ENCODE measurements at regions not wholly inside any gene's neighbourhood (a gene's known extent, or its start where the extent isn't known, plus 50 kb on each side); places are given as distances from the start of the nearest gene placed in this dataset.
"Not testable (repeated sequence)": the region's sequence is repeated elsewhere in the genome, so short reads cannot be mapped to it uniquely, and the experiment has no call there.

DNA sequence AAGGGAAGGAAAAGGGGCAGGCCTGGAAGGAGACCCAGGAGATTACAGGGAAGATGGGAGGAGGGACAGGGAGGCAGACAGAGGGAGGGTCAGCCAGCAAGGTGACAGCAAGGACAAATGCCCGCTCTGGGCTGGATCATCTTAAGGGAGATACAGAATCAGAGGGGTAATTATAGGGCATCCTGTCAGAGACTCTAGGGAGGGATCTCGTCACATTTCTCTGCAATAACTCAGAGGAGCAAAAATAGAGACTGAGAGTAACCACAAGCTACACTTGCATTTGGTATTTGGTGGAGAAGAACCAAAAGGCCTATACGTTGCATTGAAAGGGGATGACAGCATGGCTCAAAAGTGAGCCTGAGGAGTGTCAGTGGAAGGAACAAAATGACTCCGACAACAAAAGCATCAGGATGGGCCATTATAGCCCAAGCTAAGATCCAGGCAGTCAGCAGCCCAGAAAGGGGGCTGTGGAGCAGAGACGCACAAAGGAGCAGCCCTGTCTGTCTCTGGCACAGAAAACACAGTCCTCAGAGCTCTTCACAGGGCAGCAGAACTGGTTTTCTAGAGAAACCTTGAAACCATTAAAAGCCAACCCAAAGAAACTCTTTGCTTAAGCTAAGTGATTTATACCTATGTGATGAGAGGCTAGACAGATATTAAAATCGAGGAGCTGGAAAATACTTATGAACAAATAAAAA lies 430.2 kb upstream of the VSTM2A start:
- no peak overlapping the region for H3K4me3 ChIP-seq (ENCODE audit: low read depth, low read length)

DNA sequence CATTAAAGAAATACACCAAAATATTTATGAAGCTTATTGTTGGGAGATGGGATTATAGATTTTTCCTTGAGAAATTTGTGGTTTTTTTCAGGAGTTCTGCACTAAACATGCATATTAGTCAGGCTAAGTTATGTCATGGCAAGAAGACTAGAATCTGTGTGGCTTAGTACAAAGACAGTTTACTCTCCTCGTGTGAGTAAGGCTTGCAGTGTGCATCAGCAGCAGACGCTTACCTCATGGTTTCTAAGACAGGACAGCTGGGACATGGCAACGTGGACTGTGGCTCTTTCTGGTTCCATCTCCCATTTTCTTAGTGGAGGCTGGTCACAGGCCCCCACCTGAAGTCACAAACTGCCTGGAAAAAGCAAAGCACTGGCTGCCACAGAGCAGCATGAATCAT lies 429.6 kb upstream of the VSTM2A start:
- H3K4me3 ChIP-seq (ENCODE audit: low read depth, low read length): no peak overlapping the region

DNA sequence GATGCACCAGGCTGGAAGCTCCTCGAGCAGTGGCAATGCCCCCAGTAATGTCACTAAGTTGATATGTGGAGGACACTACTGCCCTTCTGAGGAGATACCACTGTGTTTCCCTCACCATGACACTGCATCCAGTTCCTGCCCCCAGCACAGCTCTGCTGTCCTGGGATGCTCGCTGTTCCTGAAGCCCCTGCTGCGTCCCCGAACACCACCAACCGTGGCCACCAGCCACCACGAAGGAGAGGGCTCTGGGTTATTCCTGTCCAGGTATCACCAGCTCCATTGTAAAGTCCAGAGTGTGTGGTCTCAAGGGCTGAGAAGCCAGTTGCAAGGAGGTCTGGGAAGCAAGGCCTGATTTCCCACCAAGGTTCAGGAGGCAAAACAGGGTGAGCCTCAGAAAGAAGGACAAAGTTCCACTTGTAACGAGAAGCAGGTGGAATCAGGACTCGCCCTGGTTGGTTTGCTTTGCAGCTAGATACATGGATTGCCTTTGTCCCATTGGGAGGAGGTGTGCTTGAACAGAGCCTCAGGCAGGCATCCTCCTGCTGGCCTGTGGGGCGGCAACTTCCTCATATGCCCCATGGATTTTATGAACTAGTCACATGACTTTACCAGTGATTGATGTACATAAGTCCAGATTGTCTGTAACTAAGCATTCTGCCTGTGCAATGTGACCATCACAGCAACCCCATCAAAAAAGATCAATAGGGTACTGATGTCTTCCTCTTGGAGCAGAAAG lies 427.0 kb upstream of the VSTM2A start:
- no peak overlapping the region for H3K4me3 ChIP-seq (ENCODE audit: low read depth, low read length)

DNA sequence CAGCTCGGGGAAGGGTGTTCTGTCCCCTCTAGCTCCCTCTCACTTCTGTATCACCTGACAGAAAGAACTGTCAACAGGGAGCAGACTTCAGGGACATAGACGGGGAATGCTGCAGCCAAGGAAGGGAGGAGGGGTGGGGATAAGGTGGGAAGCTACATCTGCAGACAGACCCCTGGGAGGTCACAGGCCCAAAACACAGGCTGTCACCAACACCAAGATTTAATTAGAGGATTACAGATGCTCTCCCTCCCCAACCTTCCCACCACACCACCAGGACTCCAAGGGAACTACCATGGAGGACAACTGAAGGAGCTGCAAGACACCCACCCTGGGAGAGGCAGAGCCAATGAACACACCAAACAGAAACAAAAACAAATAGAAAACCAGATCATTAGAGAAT lies 425.2 kb upstream of the VSTM2A start:
- H3K4me3 ChIP-seq (ENCODE audit: low read depth, low read length): no peak overlapping the region

DNA sequence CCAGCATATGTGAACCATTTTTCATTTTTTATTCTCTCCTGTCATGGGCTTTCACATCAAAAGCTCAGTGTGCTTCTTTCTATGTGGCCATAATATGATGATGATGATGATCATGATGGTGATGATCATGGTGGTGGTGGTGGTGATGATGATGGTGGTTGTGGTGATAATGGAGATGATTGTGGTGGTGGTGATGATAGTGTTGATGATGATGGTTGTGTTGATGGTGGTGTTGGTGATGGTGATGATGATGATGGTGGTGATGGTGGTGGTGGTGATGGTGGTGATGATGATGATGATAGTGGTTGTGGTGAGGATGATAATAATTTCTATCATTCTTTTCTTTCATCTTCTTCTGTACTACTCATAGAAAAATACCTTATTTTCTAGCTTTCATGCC lies 413.1 kb upstream of the VSTM2A start:
- H3K4me3 ChIP-seq (ENCODE audit: low read depth, low read length): no peak overlapping the region

DNA sequence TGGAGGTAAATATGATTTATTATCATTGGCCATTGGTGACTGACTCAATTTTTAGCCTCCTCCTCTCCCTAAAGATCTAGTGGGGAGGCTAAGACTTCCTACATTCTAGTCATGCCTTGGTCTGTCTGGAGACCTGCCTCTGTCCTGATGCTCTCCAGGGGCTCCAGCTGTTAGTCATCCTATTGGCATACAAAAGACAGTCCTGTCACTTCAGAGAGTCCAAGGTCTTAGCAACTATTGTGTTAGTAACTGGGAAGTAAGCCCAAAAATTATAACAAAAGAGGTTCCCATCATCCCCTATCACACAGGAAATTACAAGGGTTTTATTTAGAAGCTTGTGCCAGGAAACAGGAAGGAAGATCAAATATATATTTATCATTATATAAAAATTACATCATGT lies 400.6 kb upstream of the VSTM2A start:
- no peak overlapping the region for H3K4me3 ChIP-seq (ENCODE audit: low read depth, low read length)

DNA sequence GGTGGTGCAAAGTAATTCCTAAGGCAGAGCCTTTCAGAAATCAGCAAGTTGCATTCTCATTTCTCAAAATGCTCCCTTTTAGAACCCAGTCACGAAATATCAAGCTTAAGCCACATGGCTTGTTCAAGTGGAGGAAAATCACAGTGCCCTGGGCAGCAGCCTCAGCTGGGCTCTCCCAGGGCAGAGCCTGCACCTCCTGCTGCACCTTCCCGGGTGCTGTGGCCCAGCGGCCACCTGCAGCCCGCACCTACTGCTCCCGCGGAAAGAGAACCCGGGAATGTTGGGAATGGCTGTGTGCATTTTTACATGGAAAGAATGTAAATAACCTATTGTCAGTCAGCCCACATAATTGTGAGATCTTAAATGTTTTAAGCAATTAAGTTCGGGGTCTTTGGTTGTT lies 396.5 kb upstream of the VSTM2A start:
- H3K4me3 ChIP-seq (ENCODE audit: low read depth, low read length): no peak overlapping the region

DNA sequence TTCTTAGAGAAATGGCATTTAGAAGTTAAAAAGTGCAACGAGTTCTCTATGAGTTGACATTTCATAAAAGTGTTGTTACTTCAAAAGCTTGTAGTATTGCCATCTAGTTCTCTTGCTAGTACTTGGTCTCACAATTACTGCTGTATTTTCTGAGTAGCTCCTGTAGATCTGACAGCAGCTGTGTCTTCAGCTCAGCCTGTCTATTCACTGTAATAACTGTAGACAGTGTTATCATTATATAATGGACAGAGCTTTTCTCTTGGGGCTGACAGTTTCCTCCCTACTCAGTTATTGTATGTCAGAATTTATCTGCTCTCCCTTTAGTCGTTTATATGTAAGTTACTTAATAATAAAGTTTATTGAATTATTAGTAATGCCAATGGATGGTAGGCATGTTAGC lies 388.7 kb upstream of the VSTM2A start:
- no peak overlapping the region for H3K4me3 ChIP-seq (ENCODE audit: low read depth, low read length)

DNA sequence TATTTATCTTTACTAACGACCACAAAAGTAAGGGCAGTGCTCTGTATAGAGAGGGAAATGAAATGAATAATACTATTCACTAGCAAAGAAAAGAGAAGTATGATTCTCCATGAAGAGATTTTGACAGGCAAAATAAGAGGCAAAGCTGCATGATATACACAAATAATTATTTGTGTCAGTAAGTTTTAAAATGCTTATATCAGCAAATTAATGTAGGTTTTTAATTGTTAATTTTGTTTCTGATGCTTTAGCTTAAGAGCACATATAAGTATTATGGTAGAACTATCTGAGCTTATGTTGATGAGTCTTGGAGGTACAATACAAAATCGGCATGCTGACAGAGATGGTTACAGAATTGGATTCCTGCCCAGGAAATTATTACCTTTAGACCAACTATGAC lies 383.1 kb upstream of the VSTM2A start:
- no peak overlapping the region for H3K4me3 ChIP-seq (ENCODE audit: low read depth, low read length)

DNA sequence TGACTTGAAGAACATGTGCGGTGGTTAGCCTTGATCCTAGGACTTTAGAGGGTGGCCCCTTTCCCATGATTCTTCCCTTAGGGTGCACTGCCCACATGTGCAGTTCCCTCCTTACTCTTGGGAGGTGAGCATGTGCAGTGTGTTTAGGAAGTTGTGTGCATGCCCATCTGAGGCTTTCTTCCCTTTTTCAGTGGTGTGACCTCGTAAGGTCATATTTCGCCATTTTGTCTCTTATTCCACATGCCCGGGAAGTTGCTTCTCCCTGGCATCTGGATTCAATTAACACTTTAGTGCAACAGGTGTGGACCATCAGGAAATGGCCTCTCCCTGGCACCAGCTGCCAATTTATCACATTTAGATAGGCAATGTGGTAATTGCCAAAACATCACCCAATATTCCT lies 380.6 kb upstream of the VSTM2A start:
- no peak overlapping the region for H3K4me3 ChIP-seq (ENCODE audit: low read depth, low read length)

DNA sequence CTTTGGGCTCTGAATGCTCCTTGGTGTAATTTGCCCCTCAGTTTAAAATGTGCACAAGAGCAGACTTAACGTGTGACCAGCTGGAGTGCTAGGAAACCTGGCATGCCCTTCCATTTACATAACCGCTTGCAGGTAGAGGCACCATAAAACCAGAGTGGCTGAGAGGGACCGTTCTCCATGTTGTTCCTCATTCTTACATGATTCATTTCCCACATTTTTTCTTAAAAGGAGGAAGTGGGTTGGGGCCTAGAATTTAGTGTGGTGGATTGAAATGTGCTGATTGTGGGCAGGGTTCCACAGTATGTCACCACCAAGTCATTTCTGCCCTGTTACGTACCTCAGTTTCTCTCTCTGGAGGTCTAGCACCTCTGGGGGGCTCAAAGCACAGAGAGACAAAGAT lies 375.8 kb upstream of the VSTM2A start:
- no peak overlapping the region for H3K4me3 ChIP-seq (ENCODE audit: low read depth, low read length)

DNA sequence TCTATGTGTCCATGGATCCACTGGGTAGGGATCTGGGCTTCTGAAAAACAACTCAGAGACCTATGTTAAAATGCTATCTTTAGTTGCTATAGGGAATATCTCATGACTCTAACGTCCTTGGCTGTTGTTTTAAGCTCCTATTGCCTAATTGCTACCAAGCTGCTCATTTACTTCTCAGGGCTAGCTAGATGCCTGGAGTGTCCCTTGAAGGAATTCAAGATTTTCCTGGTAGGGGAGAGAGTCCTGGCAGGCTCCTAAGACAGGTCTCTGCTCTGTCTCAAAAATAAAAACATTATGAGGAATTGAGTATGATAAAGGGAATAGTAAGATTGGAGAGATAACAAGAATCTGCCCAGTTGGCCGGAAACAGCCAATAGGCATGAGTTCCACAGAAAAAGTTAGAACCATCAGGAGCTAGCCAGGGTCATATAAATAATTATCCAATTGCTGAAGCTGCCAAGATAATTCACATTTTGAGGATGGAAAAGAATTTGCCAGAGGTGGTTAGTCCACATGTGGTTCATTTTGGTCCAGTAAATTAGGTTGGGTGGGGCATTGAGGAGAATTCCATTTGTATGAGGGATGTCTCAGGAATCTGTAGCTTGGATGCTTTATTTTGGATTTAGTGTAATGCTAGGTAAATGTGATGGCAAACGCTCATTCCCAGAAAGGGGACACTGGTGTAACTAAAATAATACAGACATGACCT lies 362.7 kb upstream of the VSTM2A start:
- no peak overlapping the region for H3K4me3 ChIP-seq (ENCODE audit: low read depth, low read length)

DNA sequence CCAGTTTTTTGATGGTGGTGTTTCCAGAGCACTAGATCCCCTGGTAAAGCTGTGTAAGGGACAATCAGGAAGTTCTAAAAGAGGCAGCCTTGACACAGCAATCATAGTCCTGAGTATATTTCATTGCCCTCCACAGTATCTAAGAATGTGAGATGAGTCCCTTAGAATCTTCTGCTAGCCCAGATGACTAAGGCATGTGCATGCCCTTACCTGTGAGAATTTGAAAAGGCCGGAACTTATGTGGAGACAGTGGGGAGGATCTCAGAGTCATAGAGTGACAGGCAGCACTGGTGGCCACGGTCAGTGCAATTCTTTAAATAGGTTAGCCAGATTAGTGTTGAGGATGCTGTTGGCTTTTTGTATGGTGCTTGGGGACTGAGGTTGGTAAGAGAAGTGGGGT lies 361.4 kb upstream of the VSTM2A start:
- H3K4me3 ChIP-seq (ENCODE audit: low read depth, low read length): no peak overlapping the region

DNA sequence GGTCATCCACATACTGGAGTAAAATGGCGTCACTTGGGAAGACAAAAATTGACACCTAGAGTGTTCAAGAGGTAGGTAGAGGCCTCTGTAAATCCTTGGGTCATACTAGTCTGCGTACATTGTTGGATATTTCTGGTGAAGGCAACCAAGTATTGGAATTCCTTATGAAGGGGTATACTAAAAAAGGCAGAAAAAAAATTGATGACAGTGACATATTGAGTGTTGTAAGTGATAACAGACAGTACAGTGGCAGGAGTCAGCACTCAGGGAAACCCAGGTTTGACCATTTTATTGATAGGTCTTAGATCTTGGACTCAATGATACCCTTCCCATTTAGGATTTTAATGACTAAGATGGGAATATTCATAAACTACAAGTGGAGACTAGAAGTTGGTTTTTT lies 359.1 kb upstream of the VSTM2A start:
- H3K4me3 ChIP-seq (ENCODE audit: low read depth, low read length): no peak overlapping the region

DNA sequence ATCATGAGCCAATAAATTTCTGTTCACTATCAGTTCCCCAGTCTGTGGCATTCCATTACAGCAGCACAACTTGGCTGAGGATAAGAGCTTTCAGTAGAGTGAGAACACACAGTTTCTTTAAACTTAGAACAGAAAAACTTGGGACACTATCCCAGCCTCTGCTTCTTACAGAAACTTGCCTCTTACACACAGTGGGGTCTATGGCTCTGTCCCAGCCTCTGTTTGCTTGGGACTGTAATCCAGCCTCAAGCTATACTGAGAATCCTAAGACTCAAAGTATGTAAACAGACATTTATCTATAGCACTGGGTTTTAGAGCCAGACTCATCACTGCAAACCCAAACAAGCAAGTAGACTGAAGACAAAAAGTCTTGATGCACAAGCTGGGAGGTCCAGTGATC lies 355.8 kb upstream of the VSTM2A start:
- H3K4me3 ChIP-seq (ENCODE audit: low read depth, low read length): no peak overlapping the region

DNA sequence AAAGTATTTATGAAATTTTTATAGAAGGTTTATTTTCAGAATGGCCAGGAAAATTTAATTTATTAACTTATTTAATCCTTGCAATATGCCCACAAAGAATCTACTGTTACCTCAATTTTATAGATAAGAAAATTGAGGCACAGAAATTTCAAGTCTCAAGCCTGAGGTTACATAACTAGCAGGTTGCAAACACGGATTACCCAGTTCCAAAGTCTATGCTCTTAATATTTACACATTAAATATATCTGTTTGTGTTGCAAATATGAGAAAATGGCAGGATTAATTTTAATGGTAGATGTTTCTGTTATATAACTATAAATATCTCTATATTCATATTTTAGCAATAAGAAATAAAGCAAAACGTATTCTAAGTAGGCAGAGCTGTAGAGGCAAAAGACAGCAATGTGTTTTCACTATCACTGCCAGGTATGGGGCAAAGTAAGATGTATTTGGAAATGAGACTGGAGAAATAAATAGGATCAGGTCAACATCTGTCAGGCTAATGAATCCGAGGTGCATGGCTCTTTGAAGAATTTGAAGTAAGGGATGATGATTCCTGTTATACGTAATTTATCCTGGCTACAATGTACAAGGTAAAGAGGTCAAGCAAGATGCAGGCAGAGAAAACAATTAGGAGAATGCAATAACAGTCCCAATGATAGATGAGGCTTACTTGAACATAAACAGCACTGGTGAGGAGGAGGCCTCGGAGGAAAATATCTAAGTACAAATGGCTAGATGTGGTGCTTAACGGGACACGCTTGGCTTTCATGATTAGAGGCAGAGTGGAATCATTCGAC lies 354.1 kb upstream of the VSTM2A start:
- H3K4me3 ChIP-seq (ENCODE audit: low read depth, low read length): no peak overlapping the region

DNA sequence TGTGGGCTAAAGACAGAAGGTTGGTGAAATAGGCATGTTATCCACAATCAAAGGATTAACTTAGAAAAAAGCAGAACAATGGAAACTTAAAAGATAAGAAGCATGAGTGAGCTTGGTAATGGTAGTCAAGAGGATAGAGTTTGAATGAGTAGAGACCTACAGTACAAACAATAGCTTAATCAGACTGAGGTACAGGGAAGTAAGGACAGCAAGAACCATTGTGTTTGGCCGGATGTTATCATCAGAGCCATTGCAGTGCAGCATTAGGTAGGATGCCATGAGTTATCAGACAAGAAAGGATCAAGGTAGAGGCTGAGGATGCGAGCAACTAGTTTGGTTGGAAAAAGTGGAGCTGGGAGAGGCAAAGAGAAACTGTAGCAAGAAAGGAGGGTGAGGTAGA lies 353.3 kb upstream of the VSTM2A start:
- H3K4me3 ChIP-seq (ENCODE audit: low read depth, low read length): no peak overlapping the region

DNA sequence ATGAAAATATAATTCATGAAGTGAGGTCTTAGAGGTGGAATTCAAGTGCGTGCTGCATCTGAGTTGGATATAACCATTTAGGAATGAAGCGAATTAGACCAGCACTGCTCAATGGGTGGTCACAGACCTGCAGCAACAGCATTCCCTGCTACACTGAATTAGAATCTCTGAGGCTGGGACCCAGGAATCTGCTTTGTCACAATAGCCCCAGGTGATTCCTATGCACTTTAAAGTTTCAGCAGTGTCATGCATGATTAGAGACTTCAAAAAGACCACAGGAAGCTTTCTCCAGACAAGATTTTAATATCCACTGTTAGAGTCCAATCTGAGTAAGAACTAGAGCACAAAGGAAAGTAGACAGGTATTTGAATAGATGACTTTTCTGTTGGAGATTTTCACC lies 352.8 kb upstream of the VSTM2A start:
- no peak overlapping the region for H3K4me3 ChIP-seq (ENCODE audit: low read depth, low read length)

DNA sequence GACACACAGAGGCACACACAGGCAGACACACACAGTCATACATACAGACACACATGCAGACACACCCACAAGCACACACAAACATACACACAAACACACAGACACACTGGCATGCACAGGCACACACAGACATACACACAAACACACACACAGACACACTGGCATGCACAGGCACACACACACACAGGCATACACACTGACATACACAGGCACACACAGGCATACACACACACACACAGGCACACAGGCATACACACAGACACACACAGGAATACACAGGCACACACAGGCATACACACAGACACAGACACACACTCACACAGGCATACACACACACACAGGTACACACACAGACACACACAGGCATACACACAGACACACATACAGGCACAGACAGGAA lies 340.7 kb upstream of the VSTM2A start:
- no peak overlapping the region for H3K4me3 ChIP-seq (ENCODE audit: low read depth, low read length)

DNA sequence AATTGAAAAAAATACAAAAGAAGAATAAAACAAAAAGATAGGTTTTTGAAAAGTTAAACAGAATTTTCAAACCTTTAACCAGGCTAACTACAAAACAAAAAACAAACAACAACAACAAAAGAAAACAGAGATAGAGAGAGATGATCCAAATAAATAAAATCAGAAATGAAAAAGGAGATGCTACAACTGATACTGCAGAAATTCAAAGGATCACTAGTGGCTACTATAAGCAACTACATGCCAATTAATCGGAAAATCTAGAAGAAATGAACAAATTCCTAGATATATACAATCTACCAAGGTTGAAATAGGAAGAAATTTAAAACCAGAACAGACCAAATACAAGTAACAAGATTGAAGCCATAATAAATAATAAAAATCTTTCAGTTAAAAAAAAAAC lies 326.8 kb upstream of the VSTM2A start:
- no peak overlapping the region for H3K4me3 ChIP-seq (ENCODE audit: low read depth, low read length)

DNA sequence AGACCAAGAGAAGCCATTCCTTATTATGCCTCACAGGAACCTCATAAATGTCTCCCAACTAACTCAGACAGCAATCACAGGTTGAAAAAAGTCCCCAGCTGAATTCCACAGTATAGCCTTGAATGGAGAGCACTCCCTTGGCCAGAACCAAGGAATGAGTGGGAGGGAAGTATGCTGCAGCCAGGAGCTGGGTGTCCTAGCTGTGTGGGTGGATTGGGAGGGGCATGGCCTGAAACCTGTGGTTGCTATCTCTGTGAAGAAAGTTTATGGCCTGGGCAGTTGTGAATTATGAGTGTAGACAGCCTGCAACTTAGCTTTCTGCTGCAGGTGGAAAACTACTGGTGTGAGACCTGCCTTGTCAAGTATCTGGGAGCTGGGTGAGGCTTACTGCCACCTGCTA lies 316.1 kb upstream of the VSTM2A start:
- H3K4me3 ChIP-seq (ENCODE audit: low read depth, low read length): not testable (repeated sequence)

Measured in iPS-11a (cell line).